ENCODE measurements at regions not wholly inside any gene's neighbourhood (a gene's known extent, or its start where the extent isn't known, plus 50 kb on each side); places are given as distances from the start of the nearest gene placed in this dataset.

DNA sequence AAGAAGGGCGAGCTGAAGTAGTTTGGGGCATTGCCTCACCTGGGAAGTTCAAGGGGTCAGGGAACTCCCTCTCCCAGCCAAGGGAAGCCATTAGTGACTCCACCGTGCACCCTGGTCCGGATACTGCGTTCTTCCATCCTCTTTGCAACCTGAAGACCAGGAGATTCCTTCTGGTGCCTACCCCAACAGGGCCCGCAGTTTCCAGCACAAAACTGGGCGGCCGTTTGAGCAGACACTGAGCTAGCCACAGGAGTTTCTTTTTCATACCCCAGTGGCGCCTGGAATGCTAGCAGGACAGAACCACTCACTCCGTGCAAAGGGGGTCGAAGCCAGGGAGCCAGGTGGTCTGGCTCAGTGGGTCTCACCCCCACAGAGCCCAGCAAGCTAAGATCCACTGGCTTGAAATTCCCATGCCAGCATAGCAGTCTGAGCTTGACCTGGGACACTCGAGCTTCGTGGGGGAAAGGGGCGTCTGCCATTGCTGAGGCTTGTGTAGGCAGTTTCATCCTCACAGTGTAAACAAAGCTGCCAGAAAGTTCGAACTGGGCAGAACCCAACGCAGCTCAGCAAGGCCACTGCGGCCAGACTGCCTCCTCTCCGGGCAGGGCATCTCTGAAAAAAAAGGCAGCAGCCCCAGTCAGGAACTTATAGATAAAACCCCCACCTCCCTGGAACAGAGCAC lies 1039.4 kb upstream of the IGFBP7 start:
- TF ChIP-seq EZH2phosphoT487 (IDR thresholded peaks at IDR 0.05; ENCODE audit: borderline replicate concordance, low read length) (no peak), EZH2 (IDR thresholded peaks at IDR 0.05; ENCODE audit: low read length, unreplicated experiment) (no peak), CTCF (conservative IDR thresholded peaks at IDR 0.05; ENCODE audit: low read depth, low read length) (no peak)
- intact Hi-C loops (cut with micrococcal nuclease): no loop called here
- Histone ChIP-seq H3F3A (ENCODE audit: low read length, unreplicated experiment) (no peaks in the 10 kb centered on the region), H3K27me3 (ENCODE audit: low read length) (no peaks in the 10 kb centered on the region), H4K20me1 (ENCODE audit: low read length) (no peaks in the 10 kb centered on the region), H2AFZ (ENCODE audit: low read length) (peak overlapping the region; percentile 10; the same call in 1 of the 2 replicates), H3K27ac (ENCODE audit: low read length) (no peak overlapping the region), H3K4me1 (ENCODE audit: insufficient read depth, low read length) (no peaks in the 10 kb centered on the region), H3K36me3 (ENCODE audit: low read depth, low read length) (no peaks in the 10 kb centered on the region), H3K9me3 (ENCODE audit: low read length) (no peaks in the 10 kb centered on the region), H3K79me2 (ENCODE audit: low read length) (no peaks in the 10 kb centered on the region), H3K4me3 (ENCODE audit: low read length) (no peak overlapping the region), H3K9me2 (replicated peaks; ENCODE audit: low read length) (no peaks in the 10 kb centered on the region), H3K4me2 (ENCODE audit: low read length) (no peak overlapping the region), H3K9ac (ENCODE audit: low read length) (no peak overlapping the region)
- DNase-seq: no peak
- no TSS peak for BruUV-seq (replicated peaks)
- ChIA-PET POLR2A (ENCODE audit: unreplicated experiment) (no interaction called here), CTCF (no interaction called here)
- no peak for ATAC-seq

DNA sequence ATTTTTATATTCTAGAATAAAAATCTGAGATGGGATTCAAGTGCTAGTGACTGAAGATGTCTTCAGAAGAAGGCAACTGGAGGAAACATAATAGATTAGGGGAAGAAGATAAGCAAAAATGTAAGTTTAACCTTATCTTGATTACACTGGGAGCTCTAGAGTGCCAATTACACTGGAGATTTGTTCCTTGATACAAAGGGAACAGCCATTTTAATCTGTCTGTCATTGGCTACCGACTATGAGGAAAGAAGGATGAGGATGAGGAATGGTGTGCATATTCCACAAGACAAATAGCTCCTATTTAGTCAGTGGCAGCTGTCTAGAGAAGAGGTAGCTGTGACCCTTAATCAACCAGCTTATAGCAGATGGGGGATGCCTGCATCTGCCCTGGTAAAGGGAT lies 1034.5 kb upstream of the IGFBP7 start:
- no peak for DNase-seq
- Histone ChIP-seq H3K36me3 (ENCODE audit: low read depth, low read length) (no peaks in the 10 kb centered on the region), H3K79me2 (ENCODE audit: low read length) (no peaks in the 10 kb centered on the region), H3K4me1 (ENCODE audit: insufficient read depth, low read length) (no peaks in the 10 kb centered on the region), H4K20me1 (ENCODE audit: low read length) (no peaks in the 10 kb centered on the region), H3K9ac (ENCODE audit: low read length) (no peak overlapping the region), H3K27me3 (ENCODE audit: low read length) (0 out of 2 replicates have a peak, but pooled peaks cover 9% of the 10 kb centered on the region), H3K4me2 (ENCODE audit: low read length) (no peak overlapping the region), H3K9me2 (replicated peaks; ENCODE audit: low read length) (no peaks in the 10 kb centered on the region), H3K9me3 (ENCODE audit: low read length) (no peaks in the 10 kb centered on the region), H3K4me3 (ENCODE audit: low read length) (no peak overlapping the region), H3K27ac (ENCODE audit: low read length) (no peak overlapping the region), H2AFZ (ENCODE audit: low read length) (no peak overlapping the region), H3F3A (ENCODE audit: low read length, unreplicated experiment) (no peaks in the 10 kb centered on the region)
- intact Hi-C loops (cut with micrococcal nuclease): no loop called here
- ChIA-PET POLR2A (ENCODE audit: unreplicated experiment) (no interaction called here), CTCF (no interaction called here)
- ATAC-seq: no peak
- BruUV-seq (replicated peaks): no TSS peak
- no peak for TF ChIP-seq CTCF (conservative IDR thresholded peaks at IDR 0.05; ENCODE audit: low read depth, low read length)
- TF ChIP-seq EZH2 (IDR thresholded peaks at IDR 0.05; ENCODE audit: low read length, unreplicated experiment): no peak
- no peak for TF ChIP-seq EZH2phosphoT487 (IDR thresholded peaks at IDR 0.05; ENCODE audit: borderline replicate concordance, low read length)

Data from PC-3 (cell line).